OCI-LY7 (cell line): ENCODE measurements at regions not wholly inside any gene's neighbourhood (a gene's known extent, or its start where the extent isn't known, plus 50 kb on each side); places are given as distances from the start of the nearest gene placed in this dataset.

ENCODE experiments used
- EZH2phosphoT487 ChIP-seq: fragments of 200-600 bp; sonication (generic); IDR thresholded peaks from 2 replicates; pipeline ENCODE4 v1.6.1; 2018; ENCODE audit warnings: low read depth, borderline replicate concordance, mild to moderate bottlenecking, mixed run types, antibody characterized with exemption, low read length, moderate library complexity, mixed read lengths
- TF ChIP-seq, protein P1 (sequence below): fragments of 200-600 bp; sonication (generic); conservative IDR thresholded peaks from 2 replicates; pipeline ENCODE4 v1.5.1; 2014; ENCODE audit warnings: mild to moderate bottlenecking, antibody characterized with exemption, low read length, moderate library complexity, mixed read lengths

- no peak for TF ChIP-seq EZH2phosphoT487
- TF ChIP-seq, protein P1, sequence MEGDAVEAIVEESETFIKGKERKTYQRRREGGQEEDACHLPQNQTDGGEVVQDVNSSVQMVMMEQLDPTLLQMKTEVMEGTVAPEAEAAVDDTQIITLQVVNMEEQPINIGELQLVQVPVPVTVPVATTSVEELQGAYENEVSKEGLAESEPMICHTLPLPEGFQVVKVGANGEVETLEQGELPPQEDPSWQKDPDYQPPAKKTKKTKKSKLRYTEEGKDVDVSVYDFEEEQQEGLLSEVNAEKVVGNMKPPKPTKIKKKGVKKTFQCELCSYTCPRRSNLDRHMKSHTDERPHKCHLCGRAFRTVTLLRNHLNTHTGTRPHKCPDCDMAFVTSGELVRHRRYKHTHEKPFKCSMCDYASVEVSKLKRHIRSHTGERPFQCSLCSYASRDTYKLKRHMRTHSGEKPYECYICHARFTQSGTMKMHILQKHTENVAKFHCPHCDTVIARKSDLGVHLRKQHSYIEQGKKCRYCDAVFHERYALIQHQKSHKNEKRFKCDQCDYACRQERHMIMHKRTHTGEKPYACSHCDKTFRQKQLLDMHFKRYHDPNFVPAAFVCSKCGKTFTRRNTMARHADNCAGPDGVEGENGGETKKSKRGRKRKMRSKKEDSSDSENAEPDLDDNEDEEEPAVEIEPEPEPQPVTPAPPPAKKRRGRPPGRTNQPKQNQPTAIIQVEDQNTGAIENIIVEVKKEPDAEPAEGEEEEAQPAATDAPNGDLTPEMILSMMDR, result no peak
These were observed 275.4 kb upstream of the TCERG1L start for GRCh38 chr10:131586958-131587357.
